GM12864 (cell line): ENCODE measurements at regions not wholly inside any gene's neighbourhood (a gene's known extent, or its start where the extent isn't known, plus 50 kb on each side); places are given as distances from the start of the nearest gene placed in this dataset.

Experiments
- DNase-seq: peaks from one replicate; pipeline ENCODE4 v3.0.0-alpha.2; 2011; ENCODE audit warnings: low read depth
- H3K4me3 ChIP-seq: 2 replicates; pipeline ENCODE4 v1.5.1; 2011; ENCODE audit warnings: mild to moderate bottlenecking, low read depth, low read length, control low read depth
- CTCF ChIP-seq: IDR thresholded peaks from 2 replicates; pipeline ENCODE4 v1.5.1; 2011; ENCODE audit warnings: low read depth, mild to moderate bottlenecking, moderate library complexity, low read length, control low read depth, inconsistent platforms; ENCODE audit errors: missing control alignments

GRCh38 chr11:115087791-115088190, 409.5 kb downstream of the NXPE2 start:
- no peak for DNase-seq
- no peak for TF ChIP-seq CTCF
- H3K4me3 ChIP-seq: no peak overlapping the region

DNA sequence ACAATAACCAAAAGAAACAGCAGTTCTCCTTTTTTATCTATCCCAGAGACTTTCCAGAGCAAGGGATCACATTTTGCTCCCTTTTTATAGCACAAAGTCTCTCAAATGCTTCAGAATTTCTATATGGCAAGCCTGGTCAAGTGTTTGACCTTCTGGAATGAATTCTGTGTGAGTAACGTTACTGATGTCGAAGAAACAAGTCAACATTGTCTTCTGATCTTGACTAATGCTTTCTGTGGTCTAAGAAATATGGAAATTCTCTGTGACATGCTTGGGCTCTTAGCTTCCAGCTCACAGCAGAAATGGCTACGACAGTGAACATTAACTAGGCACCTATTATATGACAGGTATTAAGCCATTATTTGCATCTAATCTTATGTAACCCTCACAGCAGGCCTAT, 411.7 kb downstream of the CADM1 start:
- no peak for TF ChIP-seq CTCF
- no peak for DNase-seq

GRCh38 chr11:115097796-115098408, 406.3 kb downstream of the CADM1 start:
- DNase-seq: no peak
- no peak for TF ChIP-seq CTCF
- no peak overlapping the region for H3K4me3 ChIP-seq

More for the DNA sequence above, 411.7 kb downstream of the CADM1 start:
- H3K4me3 ChIP-seq: no peak overlapping the region

DNA sequence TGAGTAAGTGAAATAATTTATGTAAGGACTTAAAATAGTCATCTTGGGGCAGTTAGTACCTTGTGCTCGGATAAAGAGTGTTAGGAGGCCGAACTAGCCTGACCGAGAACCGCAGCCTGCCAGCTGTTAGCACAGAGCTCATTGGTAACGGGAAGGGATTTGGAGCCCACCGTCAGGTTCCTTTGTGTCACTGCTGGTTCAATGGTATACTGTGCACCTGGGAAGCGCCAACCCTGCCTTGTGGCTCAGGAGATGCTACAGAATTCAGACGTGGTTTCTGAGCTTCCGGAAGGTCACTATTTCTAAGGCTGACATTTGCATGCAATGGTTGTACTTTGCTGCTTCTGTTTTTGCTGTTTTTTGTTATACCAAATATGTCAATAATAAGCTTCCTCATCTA, 403.5 kb downstream of the CADM1 start:
- no peak overlapping the region for H3K4me3 ChIP-seq
- DNase-seq: no peak
- no peak for TF ChIP-seq CTCF

DNA sequence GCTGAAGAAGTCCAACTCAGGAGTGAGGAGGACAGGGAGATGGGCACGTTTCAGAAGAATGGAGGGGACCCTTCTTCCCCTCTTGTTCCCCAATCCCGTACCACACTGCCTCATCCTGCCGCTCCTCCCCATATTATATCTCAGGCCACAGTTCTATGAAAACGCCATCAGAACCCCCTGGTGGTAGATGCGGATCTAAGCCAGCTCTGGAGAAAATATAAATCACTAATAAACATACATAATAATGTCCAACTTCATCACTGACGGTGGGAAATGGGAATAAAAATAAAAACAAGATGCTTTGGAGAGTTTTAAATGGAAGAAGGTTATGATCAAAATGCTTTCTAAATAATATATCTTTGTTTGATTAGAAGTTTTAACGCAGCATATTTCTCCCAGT, 400.3 kb downstream of the CADM1 start:
- TF ChIP-seq CTCF: no peak
- DNase-seq: no peak
- no peak overlapping the region for H3K4me3 ChIP-seq

DNA sequence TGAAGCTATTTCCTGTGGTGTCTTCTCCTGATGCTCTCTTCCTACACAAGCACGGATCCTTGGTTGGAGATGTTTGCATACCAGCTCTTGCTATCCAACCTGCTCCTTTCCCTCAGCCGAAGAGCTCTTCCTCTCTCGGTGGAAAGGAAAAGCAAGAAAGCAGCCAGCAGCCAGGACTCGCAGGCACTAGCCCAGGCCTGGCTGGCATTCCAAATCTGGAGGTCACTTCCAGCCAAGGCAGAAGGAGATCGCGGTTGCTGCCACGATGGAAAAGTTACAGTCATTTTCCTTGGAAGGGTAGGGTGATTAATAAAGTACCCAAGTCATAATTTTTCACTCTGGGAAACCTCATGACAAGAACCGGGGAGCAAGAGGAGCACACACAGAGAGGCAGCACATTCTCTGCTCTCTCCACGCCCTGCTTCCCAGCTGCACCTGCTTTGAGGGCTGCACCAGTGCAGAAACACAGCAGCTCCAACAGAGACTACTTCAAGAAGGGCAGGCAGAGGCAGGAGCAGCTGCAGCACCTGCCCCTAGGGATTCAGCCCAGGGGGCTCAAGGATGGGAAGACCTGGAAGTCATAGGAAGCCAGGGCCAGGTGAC, 399.3 kb downstream of the CADM1 start:
- DNase-seq: no peak
- TF ChIP-seq CTCF: no peak
- no peak overlapping the region for H3K4me3 ChIP-seq

DNA sequence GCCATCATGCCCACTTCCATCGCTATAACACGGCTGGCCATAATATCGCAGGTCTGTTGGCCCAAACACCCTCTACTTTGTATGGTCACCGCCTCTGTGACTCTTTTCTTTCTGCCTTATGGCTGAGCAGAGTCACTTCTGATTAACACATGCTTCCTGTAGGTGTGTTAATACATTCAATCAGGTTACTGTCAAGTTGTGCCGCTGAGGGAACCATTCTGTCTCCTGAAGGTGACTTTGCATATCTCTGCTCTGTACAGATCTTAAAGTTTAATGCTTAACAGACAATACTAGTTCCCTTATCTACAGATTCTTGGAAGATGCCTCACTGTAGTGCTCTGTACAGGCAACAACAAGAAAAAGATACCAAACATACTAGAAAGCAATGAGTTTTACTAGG, 393.1 kb downstream of the CADM1 start:
- no peak for DNase-seq
- no peak for TF ChIP-seq CTCF
- H3K4me3 ChIP-seq: no peak overlapping the region
